ENCODE measurements at regions not wholly inside any gene's neighbourhood (a gene's known extent, or its start where the extent isn't known, plus 50 kb on each side); places are given as distances from the start of the nearest gene placed in this dataset.
"Not testable (repeated sequence)": the region's sequence is repeated elsewhere in the genome, so short reads cannot be mapped to it uniquely, and the experiment has no call there.

GRCh38 chrX:35617836-35618235 is 180.3 kb upstream of the MAGEB16 start:
- DNase-seq (ENCODE audit: low spot score), result no peak

DNA sequence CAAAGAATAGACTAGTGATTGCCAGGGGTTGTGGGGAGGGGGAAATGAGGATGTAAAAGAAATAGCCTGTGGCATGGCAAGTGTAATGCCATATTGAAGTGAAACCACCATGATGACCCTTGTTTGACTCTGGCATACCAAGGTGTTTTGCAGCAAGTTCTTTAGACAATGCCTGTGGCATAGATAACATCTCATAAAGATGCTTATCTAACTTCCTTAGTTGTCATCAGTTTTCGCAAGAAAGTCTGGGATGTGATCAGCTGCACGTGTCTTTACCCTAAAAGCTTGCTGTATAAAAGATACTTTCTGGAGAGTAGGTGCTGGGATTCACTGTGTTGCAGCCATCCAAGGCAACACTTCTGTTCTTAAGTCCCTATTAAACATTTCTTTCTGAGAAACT is 176.1 kb upstream of the MAGEB16 start:
- DNase-seq (ENCODE audit: low spot score), result no peak

DNA sequence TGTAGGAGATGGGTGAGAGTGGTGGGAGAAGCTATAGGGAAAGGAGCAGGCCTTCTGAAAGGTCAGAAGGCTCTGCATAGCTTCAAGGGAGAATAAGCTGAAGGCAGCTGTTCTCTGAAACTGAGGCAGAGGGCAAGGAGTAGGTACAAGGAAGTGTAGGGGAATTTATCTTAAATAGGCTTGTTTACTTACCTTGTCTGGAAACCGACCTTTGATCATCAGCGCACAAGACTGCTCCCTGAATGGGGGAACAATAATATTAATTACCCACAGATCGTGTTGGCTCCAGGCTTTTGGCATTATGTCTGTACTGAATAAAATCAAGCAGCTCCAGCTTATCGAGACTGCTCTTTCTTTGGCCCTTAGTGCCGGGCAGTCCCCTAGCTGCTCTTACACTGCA is 175.5 kb upstream of the MAGEB16 start:
- DNase-seq (ENCODE audit: low spot score), result no peak

DNA sequence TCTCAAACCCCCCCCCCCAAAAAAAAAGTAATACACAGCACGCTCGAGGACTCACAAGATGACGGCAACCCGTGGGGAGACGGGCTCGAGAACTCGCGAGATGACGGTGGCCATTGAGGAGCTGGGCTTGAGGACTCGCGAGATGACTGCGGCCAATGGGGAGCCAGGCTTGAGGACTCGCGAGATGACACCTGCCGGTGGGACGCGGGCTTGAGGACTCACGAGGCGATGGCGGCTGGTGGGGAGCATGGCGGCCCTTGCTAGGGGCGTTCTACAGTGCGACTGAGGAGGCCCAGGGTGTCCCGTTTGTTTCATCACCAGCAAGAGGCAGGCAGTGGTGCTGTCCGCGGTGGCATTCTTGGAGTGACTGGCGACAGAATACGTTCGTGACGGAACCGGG is 172.4 kb upstream of the MAGEB16 start:
- no peak for DNase-seq (ENCODE audit: low spot score)

DNA sequence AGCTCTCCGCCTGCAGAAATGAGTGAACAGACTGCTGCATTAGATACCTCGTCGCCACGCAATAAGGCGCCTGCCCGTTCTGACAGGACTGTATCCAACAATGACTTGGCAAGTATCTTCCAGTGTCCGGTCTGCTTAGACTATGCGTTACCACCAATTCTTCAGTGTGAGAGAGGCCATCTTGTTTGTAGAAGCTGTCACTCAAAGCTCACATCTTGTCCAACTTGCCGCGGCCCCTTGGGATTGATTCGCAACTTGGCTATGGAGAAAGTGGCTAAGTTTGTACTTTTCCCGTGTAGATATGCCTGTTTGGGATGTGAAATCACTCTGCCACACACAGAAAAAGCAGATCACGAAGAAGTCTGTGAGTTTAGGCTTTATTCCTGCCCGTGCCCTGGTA is 172.0 kb upstream of the MAGEB16 start:
- DNase-seq (ENCODE audit: low spot score), result no peak

GRCh38 chrX:35635971-35636370 is 162.2 kb upstream of the MAGEB16 start:
- not testable (repeated sequence) for DNase-seq (ENCODE audit: low spot score)

DNA sequence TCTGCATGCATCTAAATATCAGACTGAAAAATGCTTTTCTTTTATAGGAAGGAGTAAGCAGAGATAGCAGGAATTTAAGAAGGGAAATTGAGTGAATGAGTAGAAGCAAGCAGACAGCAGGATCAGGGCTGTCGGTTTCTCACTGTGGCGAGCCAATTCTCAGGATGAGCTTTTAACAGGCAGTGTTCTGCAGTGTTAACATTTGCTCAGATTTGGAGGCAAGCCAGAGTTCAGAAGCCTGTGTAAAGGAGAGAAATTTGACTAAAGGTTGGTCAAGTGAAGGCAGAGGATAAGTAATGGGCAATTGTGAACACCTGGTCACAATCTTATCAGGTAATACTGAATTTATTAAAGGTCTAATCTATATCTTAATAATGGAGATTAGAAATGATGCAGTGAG is 133.3 kb upstream of the MAGEB16 start:
- no peak for DNase-seq (ENCODE audit: low spot score)

- DNase-seq (ENCODE audit: low spot score), result no peak
These were observed 132.8 kb upstream of the MAGEB16 start for GRCh38 chrX:35665311-35665710.

- DNase-seq (ENCODE audit: low spot score), result peak; percentile 57
These were observed 127.3 kb upstream of the MAGEB16 start for GRCh38 chrX:35670889-35671288.

GRCh38 chrX:35675151-35675550 is 123.0 kb upstream of the MAGEB16 start:
- no peak for DNase-seq (ENCODE audit: low spot score)

GRCh38 chrX:35680940-35681346 is 117.2 kb upstream of the MAGEB16 start:
- DNase-seq (ENCODE audit: low spot score), result no peak

- peak; percentile 16 for DNase-seq (ENCODE audit: low spot score)
These were observed 115.7 kb upstream of the MAGEB16 start for GRCh38 chrX:35682476-35682875.

GRCh38 chrX:35696760-35697234 is 101.3 kb upstream of the MAGEB16 start:
- no peak for DNase-seq (ENCODE audit: low spot score)

DNA sequence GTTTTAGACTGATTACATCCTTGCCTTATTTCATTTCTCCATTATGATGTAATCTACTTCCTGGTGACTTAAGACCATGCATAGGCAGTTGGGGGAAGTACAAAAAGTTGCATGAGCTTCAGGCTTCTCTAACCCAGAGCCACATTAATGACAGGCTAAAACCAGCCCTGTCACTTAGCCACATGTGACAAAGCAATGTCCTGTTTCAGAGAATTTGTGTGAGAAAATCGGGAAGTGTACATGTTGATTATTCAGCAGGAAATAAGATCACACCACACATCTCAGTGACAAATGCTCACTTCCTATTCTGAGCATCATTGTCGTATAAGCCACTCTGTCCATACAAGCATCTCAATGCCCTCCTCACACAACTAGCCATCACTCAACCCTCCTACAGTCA is 98.5 kb upstream of the MAGEB16 start:
- no peak for DNase-seq (ENCODE audit: low spot score)

- DNase-seq (ENCODE audit: low spot score), result no peak
These were observed 98.0 kb upstream of the MAGEB16 start for GRCh38 chrX:35700121-35700520.

DNA sequence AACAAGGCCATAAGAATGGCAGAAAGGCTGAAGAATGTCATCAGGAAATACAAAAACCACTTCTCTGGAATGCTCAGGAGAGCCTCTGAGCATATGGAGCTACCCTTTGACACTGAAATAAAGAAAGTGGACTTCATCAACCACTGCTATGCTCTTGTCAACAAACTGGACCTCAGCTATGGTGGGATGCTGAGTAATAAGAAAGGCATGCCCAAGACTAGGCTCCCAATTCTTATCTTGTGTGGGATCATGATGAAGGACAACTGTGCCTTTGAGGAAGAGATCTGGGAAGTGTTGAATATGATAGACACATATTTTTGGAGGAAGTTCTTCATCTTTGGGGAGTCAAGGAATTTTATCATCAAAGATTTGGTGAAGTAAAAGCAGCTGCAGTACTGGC is 86.9 kb upstream of the MAGEB16 start:
- DNase-seq (ENCODE audit: low spot score), result peak; percentile 40

DNA sequence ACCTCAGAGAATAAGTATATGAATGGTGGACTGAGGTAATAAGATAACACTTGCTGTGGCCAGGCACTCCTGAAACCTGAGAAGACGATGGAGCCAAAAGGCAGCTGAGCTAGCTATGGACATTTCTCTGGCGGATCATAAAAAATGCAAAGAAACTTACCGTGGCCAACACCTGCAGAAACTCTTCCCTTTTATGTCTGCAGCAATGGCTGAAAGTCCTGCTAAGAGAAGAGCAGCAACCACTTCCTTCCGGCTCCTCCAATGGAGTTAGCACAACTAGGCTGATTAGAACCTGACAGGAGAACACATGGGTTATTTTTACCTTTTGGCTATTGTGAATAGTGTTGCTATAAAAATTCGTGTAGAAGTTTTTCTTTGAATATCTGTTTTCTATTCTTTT is 76.0 kb upstream of the MAGEB16 start:
- DNase-seq (ENCODE audit: low spot score), result no peak

DNA sequence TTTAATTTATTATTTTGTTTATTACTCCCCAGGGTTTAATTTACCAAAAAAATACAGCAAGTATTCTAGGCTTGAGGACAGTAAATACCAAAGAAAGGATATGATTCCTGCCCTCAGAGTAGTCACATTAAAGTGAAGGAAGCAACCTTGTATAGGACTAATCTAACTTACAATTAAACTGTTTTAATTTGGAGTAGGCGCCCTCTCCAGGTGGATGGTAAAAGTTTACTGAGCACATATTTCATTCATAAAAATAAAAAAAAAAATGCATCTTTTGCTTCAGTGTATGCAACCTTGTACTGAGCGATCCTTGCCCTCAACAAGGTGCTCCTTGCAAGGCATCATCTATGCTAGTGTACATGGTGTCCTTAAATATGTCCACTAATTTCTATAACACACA is 72.0 kb upstream of the MAGEB16 start:
- peak; percentile 16 for DNase-seq (ENCODE audit: low spot score)

- no peak for DNase-seq (ENCODE audit: low spot score)
These were observed 69.7 kb upstream of the MAGEB16 start for GRCh38 chrX:35728481-35728880.

- no peak for DNase-seq (ENCODE audit: low spot score)
These were observed 64.3 kb upstream of the MAGEB16 start for GRCh38 chrX:35733879-35734278.

- no peak for DNase-seq (ENCODE audit: low spot score)
These were observed 57.0 kb upstream of the MAGEB16 start for GRCh38 chrX:35741142-35741541.

- DNase-seq (ENCODE audit: low spot score), result no peak
These were observed 54.8 kb upstream of the MAGEB16 start for GRCh38 chrX:35743331-35743730.

All from A172 (cell line).